Activated CD8-positive, alpha-beta memory T cell treated with anti-CD3 and anti-CD28 coated beads for 36 hours (primary cell): ENCODE measurements at regions not wholly inside any gene's neighbourhood (a gene's known extent, or its start where the extent isn't known, plus 50 kb on each side); places are given as distances from the start of the nearest gene placed in this dataset.

Experiments
- CTCF ChIA-PET: fragments of 350-600 bp; sonication (Branson Sonifier 250); formaldehyde crosslinking; loops from one replicate; lab custom pipeline; 2021; ENCODE audit warnings: antibody characterized with exemption; lab: Charles Lee
- POLR2A ChIA-PET: fragments of 350-600 bp; sonication (Branson Sonifier 250); formaldehyde crosslinking; loops from one replicate; lab custom pipeline; 2021; ENCODE audit warnings: antibody characterized with exemption; lab: Charles Lee

GRCh38 chr2:8542381-8543059, 139.3 kb upstream of the ID2 start:
- ChIA-PET CTCF (interaction anchor here (1.2 to 1.5 kb wide), 2 partner anchors 22 to 143 kb away, joined by 3 to 6 read pairs; no protein-coding TSS in a partner anchor), POLR2A (interaction anchor here (1.0 to 3.2 kb wide), 5 partner anchors 21 to 138 kb away, joined by 3 to 56 read pairs (median 11); partner anchors contain the start of gene ID2)

- CTCF ChIA-PET, result interaction anchor here (0.9 to 1.5 kb wide), 5 partner anchors 22 to 142 kb away, joined by 3 to 6 read pairs (median 4); no protein-coding TSS in a partner anchor
- POLR2A ChIA-PET, result interaction anchor here (0.9 to 3.2 kb wide), 9 partner anchors 23 to 612 kb away, joined by 3 to 56 read pairs (median 7); partner anchors contain the start of gene ID2
Measured at GRCh38 chr2:8543060-8543382, 138.8 kb upstream of the ID2 start.

- CTCF ChIA-PET, result interaction anchor here (0.6 to 1.7 kb wide), 9 partner anchors 23 to 198 kb away, joined by 3 to 6 read pairs (median 4); no protein-coding TSS in a partner anchor
- POLR2A ChIA-PET, result interaction anchor here (0.7 to 3.2 kb wide), 13 partner anchors 23 to 612 kb away, joined by 3 to 56 read pairs (median 5); partner anchors contain the start of gene ID2
Measured at GRCh38 chr2:8543383-8544170, 138.3 kb upstream of the ID2 start.

- ChIA-PET CTCF (interaction anchor here (0.6 to 1.7 kb wide), 11 partner anchors 23 to 811 kb away, joined by 3 to 6 read pairs (median 4); partner anchors contain the start of gene ID2), POLR2A (interaction anchor here (0.7 to 3.2 kb wide), 11 partner anchors 24 to 616 kb away, joined by 3 to 56 read pairs (median 7); partner anchors contain the start of gene ID2)
Measured at GRCh38 chr2:8544171-8544785, 137.6 kb upstream of the ID2 start.

- ChIA-PET POLR2A (interaction anchor here (0.6 to 3.2 kb wide), 7 partner anchors 30 to 617 kb away, joined by 3 to 56 read pairs (median 7); partner anchors contain the start of gene ID2), CTCF (interaction anchor here (0.6 to 1.7 kb wide), 9 partner anchors 8 to 811 kb away, joined by 3 to 6 read pairs (median 3); partner anchors contain the start of gene ID2)
Measured at GRCh38 chr2:8544786-8545694, 136.8 kb upstream of the ID2 start.

- POLR2A ChIA-PET, result interaction anchor here (0.6 to 2.7 kb wide), 3 partner anchors 75 to 139 kb away, joined by 3 to 13 read pairs (median 5); no protein-coding TSS in a partner anchor
- CTCF ChIA-PET, result interaction anchor here (0.8 to 1.4 kb wide), 5 partner anchors 7 to 136 kb away, joined by 3 to 4 read pairs (median 3); partner anchors contain the start of gene ID2
Measured at GRCh38 chr2:8545695-8546611, 135.9 kb upstream of the ID2 start.

- ChIA-PET POLR2A (interaction anchor here (1.0 kb wide), 1 partner anchor 134 kb away, joined by 5 read pairs; no protein-coding TSS in a partner anchor), CTCF (interaction anchor here (0.9 to 1.2 kb wide), 2 partner anchors 20 to 133 kb away, joined by 3 read pairs; no protein-coding TSS in a partner anchor)
Measured at GRCh38 chr2:8546612-8547283, 135.1 kb upstream of the ID2 start.

- ChIA-PET CTCF (interaction anchor here (0.9 to 1.2 kb wide), 2 partner anchors 20 to 133 kb away, joined by 3 read pairs; no protein-coding TSS in a partner anchor), POLR2A (interaction anchor here (1.0 kb wide), 1 partner anchor 134 kb away, joined by 5 read pairs; no protein-coding TSS in a partner anchor)
Measured at GRCh38 chr2:8547284-8548064, 134.4 kb upstream of the ID2 start.

- ChIA-PET POLR2A (no interaction called here), CTCF (no interaction called here)
Measured at GRCh38 chr2:8548065-8548618, 133.7 kb upstream of the ID2 start.

- CTCF ChIA-PET, result no interaction called here
- POLR2A ChIA-PET, result no interaction called here
Measured at GRCh38 chr2:8548619-8549150, 133.2 kb upstream of the ID2 start.

- CTCF ChIA-PET, result no interaction called here
Measured at GRCh38 chr2:8549273-8549922, 132.5 kb upstream of the ID2 start.

GRCh38 chr2:8549942-8550341, 131.9 kb upstream of the ID2 start:
- POLR2A ChIA-PET, result no interaction called here
- CTCF ChIA-PET, result no interaction called here

More at GRCh38 chr2:8549273-8549922, 132.5 kb upstream of the ID2 start:
- POLR2A ChIA-PET, result no interaction called here

- POLR2A ChIA-PET, result no interaction called here
- CTCF ChIA-PET, result no interaction called here
Measured at GRCh38 chr2:8550481-8550880, 131.4 kb upstream of the ID2 start.

GRCh38 chr2:8550937-8551621, 130.8 kb upstream of the ID2 start:
- POLR2A ChIA-PET, result no interaction called here
- CTCF ChIA-PET, result no interaction called here
